GM19395 (cell line): ENCODE measurements at regions not wholly inside any gene's neighbourhood (a gene's known extent, or its start where the extent isn't known, plus 50 kb on each side); places are given as distances from the start of the nearest gene placed in this dataset.

Source experiments
- ATAC-seq: cut with Tn5 transposase; IDR thresholded peaks from one replicate; pipeline ENCODE4 v1.9.1; 2021; ENCODE audit warnings: mild to moderate bottlenecking, moderate library complexity; ENCODE audit not compliant: unreplicated experiment

DNA sequence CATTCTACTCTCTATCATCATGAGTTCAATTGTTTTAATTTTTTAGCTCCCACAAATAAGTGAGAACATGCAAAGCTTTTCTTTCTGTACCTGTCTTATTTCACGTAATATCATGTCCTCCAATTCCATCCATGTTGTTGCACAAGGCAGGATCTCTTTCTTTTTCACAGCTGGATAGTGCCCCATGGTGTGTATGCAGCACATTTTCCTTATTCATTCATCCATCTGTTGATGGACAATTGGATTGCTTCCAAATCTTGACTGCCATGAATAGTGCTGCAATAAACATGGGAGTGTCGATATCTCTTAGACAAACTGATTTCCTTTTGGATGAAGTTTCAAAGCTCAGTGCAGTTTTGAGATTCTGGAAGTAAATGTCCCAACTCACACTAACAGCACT is 326.9 kb downstream of the FGF9 start:
- no peak for ATAC-seq

DNA sequence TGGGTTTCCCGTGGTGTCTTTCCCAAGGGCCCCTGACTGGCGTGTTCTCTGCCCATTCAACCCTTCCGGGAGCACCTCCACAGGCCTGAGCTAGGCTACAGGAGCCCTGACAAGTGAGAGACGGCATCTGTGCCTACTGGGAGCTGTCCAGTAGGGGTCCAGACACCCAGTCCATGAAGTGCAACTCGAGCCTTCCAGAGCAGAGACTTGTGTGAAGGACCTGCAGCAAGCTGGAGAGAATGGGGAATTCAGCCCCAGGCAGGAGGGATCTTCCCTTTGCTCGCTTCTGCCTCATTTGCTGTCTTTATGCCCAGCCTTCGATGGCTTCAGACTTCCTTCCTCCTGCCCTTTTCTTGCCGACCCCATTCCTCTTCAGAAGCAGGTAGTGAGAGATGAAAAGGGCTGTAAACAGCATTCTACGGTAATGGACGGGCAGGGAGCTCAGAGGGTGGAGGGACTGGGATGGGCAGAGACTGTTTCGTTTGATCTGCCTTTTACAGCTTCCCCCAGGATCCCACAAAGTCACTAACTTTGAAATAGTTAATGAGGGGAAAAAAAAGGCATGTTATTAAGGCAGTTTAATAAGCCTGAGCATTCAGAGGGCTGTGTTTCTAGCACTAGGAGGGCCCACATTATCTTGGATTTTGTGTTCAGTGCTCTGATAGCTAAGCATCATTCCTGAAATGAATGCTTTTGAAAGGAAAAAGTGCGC is 327.6 kb downstream of the FGF9 start:
- no peak for ATAC-seq

DNA sequence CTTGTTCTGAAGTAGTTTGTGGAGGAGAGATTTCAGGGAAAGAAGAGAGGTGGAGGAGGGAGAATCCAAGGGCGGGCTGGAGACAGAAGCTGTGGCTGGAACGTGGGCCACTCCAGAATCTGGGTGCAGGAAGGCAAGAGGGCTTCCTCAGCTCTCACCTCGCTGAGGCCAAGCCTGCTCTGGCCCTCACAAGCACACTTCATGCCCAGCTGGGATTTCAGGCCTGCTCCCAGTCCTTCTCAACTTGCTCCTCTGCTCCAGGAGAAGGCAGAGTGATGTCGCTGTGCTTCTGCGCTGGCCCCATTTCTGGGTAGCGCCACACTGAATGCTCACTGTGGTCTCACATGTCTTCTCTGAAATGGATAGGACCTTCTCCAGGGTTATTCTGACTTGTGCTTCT is 328.8 kb downstream of the FGF9 start:
- ATAC-seq = no peak

DNA sequence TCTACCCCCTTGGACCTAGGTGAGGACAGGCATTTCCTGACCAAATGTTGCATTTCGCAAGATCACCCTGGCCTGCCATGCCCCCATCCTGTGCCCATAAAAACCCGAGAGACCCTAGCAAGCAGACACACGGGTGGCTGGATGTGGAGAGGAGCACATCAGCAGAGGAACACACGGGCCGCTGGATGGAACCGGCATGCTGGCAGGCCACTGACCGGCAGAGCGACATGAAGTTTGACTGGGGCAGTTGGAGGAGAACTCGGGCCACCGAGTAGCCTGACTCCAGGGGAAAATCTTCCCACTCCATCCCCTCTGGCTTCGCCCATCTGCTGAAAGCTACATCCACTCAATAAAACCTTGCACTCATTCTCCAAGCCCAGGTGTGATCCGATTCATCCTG is 329.3 kb downstream of the FGF9 start:
- ATAC-seq = no peak

DNA sequence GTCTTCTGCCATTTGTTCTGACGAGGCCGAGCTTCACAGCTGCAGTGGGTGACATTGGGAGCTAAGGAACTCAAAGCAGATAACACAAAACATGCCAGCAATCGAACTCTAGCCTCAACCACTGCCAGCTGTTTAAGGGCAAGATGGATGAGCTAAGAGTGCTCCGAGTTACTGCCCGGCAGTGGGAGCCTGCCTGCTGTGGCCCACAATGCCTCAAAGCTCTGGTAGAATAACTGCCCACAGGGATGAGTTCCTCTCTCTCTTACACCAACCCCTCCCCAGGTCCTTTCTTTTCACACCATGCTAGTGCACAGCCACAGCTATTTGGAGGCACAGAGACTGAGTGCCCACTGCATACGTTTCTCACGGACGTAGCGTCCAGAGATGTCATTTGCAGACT is 330.5 kb downstream of the FGF9 start:
- no peak for ATAC-seq

DNA sequence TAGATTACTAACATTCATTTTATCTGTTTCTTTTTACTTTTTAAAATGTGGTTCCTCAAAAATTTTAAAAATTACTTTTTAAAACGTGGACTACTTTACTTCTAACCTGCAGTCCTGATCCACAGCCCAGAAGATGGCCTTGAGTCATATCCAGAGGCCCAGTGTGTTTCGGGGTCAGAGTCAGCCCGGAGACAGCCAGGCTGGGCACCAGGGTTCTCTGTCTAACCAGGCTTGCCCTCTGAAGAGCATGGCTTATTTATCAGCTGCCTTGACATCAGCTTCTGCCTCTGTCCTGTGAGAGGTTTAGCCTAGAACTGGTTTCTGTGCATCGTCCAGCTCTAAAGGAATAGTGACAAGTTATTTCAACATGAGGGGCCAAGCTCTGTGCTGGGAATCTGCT is 332.0 kb downstream of the FGF9 start:
- ATAC-seq = no peak

DNA sequence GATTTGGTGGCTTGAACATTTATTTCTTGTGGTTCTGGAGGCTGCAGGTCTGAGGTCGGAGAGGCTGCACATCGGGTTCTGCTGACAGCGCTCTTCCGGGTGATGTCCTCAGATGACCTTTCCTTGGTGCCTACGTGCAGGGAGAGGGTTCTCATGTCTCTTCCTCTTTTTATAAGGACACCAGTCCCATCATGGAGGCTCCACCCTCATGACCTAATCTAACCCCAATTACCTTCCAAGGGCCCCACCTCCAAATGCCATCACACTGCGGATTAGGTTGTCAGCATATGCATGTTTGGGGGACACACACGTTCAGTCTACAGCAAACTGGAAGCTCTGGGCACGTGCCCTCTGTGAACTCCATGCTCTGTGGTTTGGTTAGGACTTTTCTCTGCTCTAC is 338.6 kb downstream of the FGF9 start:
- ATAC-seq = no peak

DNA sequence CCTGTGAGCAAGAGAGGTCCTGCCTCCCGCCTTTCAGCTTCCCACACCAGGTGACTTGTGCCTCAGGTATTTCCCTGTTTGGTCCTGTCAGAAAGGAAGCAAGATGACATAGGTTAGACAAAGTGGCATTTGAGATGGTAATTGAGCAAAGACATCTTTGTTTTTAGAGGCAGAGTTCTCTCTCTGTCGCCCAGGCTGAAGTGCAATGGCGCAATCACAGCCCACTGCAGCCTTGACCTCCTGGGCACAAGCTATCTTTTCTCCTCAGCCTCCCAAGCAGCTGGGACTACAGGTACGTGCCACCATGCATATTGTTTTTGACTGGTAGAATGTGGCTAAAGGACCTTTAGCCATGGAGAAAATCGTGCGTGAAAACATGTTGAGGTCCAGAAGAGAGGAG is 339.1 kb downstream of the FGF9 start:
- ATAC-seq = no peak

DNA sequence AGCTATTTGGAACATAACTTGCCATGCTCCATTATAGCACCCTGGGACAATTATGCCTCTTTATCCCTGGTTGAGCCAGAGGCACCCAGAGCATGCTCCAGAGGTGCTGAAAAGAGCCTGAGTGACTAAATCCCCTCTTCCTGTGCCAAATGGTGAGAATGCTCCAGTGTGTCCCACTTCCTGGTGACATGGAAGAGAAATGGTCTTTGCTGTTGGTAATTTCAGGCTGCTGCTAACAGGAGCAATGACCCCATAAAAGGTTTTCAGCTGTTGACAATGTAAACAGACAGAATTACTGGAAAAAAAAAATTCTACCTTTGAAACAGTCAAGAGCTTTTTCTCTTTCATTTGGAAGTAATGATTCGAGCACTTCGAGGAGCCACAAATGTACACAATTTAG is 341.8 kb downstream of the FGF9 start:
- ATAC-seq = no peak

DNA sequence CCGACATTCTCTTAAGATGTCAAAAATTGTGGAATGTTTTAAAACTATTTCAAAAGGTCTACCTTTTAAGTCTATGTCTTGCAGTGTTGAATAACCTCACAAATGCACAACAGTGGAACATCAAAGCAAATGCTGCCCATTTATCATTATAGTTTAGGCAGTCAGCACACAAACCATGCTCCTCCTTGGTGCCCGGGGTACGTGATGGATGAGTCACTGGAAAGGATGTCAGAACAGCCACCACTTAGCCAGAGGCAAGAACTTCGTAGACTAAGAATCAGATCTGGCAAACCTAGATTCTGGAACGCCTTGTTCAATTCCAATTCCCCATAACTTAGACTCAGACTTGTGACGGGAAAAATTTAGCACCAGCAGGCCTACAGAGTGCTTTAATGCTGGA is 343.6 kb downstream of the FGF9 start:
- ATAC-seq = no peak

DNA sequence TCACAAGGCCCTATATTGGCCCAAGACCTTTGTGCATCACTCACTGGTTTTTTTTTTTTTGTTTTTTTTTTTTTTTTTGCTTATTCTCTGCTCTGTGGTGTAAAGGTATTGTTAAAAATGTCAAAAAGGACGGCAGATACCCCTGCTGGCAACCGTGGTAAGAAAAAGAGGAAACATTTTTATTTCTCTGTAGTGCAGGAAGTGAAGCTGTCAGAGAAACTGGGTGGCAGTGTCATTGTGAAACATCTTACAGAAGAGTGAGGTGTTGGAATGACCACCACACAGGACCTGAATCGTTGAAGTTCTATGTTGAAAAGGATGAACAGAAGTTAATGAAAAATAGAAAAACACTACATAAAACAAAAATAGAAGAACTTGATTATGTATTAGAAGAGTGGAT is 346.4 kb downstream of the FGF9 start:
- peak; percentile 97 for ATAC-seq

DNA sequence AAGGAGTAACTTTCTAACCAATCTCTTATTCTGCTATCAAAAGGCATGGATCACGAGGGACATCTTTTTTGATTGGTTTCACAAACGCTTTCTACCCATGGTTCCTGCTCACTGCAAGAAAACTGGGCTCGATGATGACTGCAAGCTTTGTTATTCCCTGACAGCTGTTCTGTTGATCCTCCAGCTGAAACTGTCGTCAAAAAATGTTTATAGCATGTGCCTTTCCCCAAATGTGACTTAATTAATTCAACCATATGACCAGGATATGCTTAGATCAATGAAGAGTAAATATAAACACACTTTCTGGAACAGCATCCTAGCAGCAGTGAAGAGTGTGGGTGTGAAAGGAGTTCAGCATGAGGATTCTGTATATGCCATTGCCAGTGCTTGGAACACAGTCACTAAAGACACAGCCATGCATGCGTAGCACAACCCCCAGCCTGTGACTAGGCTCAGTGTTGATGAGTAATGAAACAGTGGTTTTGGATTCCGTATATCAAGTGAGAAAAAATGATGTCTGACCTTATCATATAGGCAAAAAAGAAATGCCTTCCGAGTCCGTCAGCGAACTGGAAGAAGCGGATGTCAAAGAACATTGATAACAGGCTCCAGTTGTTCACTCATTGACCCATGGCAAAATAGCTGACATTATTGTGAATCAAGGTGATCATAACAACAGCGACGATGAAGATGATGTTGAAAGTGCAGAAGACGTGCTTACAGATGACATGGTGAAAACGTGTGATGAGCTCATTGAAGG is 347.4 kb downstream of the FGF9 start:
- no peak for ATAC-seq

DNA sequence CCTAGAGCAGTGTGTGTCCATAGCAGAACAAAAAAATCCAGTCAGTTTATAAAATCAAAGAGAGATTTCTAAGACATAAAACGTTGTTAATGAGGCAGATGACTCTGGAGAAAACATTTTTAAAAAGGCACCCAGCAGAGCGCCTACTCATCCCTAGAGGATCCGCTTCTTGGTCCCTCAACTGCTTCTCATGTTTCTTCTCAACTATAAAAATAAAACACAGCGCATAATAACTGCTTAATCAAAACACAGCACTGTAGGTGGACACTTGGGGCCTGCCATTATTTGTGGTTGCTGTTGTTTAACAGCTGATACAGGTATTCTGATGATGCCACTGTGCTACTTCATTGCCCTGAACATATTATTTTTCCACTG is 347.9 kb downstream of the FGF9 start:
- no peak for ATAC-seq

DNA sequence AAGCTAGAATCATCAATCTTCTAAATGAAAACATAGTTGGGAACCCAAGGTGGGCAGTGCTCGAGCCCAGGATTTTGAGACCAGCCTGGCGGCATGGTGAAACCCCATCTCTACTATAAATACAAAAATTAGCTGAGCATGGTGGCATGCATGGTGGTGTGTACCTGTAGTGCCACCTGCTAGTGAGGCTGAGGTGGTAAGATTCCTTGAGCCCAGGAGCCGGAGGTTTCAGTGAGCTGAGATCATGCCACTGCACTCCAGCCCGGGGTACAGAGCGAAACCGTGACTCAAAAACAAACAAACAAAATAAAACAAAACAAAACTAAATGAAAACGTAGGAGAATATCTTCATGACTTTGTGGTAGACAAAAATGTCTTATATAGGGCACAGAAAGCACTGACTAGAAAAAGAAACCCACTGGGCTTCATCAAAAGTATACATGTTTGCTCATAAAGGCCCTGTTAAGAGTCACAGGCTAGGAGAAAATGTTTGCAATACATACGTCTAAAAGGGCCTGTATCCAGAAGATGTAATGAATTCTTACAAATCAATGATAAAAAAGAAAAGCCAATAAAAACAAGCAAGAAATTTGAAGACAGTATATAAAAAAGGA is 353.6 kb downstream of the FGF9 start:
- no peak for ATAC-seq

DNA sequence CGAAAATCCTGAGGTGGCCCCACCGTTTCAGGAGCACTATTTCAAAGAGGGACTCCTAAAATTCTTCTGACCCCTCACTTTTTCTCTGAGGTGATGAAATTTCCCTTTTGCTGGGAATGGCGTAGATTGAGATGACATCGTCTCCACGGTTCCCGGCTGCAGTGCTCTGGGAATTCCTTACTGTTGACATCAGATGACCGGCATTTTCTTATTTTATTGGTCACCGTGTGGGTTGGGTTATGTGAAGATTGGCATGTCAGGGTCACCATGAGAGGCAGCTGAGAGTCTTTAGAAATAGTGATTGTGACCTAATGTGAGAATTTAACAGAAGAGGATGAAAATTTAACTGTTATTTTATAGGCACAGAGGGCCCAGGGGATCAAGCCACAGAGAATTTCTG is 356.7 kb downstream of the FGF9 start:
- ATAC-seq = no peak

DNA sequence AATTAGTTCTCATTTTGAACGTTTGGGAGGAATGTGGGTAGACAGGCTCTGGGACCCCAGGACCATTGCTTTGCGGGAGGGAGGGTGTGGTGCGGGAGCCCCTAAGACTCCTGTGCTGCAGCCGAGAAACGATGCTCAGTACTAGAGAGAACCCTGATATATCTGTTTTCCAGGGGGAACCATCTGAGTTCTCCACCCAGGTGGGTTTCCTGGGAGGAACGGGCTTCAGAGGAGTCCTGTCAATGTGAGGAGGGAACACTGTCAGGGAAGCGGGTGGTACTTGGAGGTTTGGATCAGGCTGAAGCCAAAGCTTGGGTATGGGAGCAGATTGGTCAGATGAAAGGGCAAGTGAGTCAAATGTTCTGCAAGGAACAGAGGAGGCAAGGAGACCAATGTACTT is 358.0 kb downstream of the FGF9 start:
- ATAC-seq = no peak

DNA sequence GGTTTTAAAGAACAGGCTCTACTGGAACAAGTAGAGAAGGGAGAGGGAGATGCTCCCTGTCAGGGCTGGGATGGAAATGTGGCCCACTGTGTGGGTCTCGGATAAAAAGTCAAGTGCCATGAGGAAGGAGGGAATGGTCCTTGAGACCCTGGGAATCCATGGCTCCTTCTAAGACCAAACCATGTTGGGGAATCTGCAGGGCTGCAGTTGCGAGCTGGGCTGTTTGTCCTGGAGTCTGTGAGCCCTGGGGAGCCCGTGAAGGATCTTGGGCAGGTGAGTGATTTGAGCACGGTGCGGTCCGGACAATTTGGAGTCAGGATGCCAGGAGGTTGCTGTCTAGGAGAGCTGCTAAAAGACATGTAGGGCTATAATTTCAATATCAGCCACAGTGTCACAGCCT is 359.4 kb downstream of the FGF9 start:
- ATAC-seq = no peak

DNA sequence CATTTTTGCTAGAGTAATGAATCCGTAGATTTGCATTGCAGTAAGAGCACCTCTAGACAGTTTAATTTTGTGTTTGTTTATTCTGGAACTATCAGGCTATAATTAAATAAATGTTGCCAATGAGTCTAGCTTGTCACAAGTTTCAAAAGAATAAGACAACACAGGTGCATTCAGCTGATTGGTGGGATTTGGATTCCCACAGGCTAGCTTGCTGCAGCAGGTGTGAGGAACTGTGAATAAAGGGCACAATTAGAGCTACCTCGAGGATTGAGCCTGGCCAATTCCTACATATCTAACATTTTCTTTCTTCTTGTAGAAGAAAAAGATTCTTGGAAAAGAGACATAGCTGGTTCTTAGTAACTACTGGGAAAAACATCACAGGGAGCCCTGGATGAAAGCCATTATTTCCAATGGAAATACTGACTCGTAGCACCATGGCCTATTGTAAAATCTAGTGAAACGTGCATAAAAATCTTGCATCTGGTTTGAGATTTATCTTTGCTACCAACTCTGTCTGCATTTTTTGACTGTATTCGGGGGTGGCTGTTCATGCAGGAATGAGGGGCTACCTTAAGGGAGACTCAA is 360.9 kb downstream of the FGF9 start:
- no peak for ATAC-seq

DNA sequence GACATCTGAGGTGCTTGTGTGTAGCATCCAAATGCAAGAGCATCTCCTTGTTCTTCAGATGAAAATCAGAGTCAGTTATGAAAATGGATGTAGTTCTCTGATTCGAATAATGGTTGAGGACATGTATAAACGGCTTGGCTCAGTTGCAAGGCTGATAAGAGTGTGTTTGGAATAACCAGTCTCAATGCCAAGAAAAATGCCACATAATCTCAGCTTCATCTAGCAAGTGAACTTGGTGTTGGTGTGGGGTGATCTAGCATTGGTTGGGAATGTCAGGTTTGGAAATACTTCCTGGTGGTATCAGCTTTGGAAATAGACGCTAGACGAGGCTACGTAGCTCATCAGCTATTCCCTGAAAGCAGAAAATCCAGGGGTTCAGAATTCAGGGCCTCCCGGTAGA is 362.0 kb downstream of the FGF9 start:
- no peak for ATAC-seq

DNA sequence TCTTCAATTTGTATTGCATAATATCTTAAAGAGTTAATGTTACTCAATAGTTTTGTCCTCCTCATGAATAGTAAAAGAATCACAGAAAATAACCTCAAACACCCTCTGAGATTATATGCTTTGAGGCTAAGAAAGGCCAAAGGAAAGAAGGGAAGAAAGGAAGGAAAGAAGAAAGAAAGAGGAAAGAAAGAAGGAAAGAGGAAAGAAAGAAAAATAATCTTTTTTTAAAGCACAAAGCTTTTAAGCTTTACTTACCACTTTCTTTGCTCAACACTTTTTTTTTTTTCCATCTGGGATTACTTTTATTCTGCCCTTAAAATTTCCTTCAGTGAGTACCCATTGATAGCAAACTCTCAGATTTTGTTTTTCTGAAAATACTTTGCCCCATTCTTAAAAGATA is 369.1 kb downstream of the FGF9 start:
- no peak for ATAC-seq

DNA sequence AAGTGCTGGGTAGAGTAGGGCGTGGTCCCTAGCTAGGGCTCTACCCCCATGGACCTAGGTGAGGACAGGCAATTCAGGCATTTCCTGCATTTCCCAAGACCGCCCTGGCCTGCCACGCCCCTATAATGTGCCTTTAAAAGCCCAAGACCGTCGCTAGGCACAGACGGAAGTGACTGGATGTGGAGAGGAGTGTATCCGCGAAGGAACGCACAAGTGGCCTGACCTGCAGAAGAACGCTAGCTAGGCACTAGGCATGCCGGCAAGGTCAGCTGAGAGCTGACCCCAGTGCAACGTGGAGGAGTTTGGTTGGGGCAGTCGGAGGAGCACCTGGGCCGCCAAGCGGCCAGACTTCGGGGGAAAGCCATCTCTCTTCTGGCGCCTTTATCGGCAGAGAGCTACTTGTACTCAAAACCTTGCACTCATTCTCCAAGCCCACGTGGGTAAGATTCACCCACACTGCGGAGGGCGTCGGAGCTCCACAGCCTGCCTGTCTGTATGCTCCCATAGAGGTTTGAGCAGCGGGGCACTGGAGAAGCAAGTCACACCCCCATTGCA is 370.0 kb downstream of the FGF9 start:
- no peak for ATAC-seq

DNA sequence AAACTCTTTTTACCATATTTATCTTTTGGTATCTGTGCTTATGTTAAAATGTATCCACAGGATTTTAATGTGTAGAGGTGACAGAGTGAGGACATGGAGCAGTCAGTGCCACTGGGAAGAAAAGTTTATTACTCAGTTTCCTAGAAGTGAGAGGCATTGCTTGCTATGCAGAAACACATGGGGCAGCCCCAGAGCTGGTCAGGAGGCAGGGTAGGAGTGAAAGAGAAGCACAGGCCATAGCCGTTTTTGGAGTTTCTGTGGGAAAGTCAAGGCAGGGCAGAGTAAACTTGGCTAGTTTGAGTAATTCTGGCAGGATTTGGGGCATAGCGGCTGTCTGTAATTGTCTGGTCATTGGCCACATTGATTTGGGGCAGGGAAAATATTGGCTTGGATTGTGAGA is 370.9 kb downstream of the FGF9 start:
- ATAC-seq = no peak
